Amniotic epithelial cell (primary cell): ENCODE measurements at regions not wholly inside any gene's neighbourhood (a gene's known extent, or its start where the extent isn't known, plus 50 kb on each side); places are given as distances from the start of the nearest gene placed in this dataset.

Experiments
- DNase-seq: peaks from one replicate; pipeline ENCODE4 v3.0.0-alpha.2; 2010; ENCODE audit warnings: low read depth

- DNase-seq: no peak
These were observed 148.1 kb upstream of the HMHB1 start for GRCh38 chr5:143663872-143664271.

- DNase-seq: no peak
These were observed 149.9 kb upstream of the HMHB1 start for GRCh38 chr5:143662020-143662419.

DNA sequence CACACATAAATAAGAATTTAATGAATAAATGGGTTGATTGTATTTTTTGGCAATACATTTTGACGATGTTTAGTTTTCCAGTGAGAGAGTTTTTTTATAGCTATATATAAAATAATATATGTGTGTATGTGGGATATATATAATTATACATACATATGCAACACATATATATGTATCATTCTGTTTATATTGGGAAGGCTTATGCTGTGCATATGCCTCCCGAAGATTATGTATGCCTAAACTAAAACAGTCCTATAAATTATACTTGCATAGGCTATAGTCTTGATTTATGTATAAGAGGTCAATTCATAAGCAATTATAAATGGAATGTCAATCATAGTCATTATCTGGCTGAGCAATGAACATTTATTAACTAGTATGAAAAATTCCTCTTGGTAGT, 151.3 kb upstream of the HMHB1 start:
- DNase-seq: no peak

GRCh38 chr5:143659599-143660238, 152.2 kb upstream of the HMHB1 start:
- no peak for DNase-seq

DNA sequence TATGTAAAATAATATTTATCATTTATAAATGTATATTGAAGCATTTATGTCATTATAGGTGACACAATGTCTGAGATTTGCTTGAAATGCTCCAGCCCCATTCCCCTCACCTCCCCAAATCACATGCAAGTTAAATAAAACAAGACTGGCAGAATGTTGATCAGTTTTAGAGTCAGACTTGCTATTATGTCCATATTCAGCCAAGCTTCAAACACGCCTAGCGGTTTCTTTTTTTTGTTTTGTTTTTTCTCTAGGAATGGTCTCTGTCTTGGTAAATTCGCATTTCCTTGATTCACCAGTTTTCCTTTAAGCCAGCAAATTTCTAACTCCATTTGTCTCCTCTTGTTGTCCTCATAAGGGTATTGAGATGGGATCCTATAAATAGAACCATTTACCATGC, 153.0 kb upstream of the HMHB1 start:
- DNase-seq: no peak

DNA sequence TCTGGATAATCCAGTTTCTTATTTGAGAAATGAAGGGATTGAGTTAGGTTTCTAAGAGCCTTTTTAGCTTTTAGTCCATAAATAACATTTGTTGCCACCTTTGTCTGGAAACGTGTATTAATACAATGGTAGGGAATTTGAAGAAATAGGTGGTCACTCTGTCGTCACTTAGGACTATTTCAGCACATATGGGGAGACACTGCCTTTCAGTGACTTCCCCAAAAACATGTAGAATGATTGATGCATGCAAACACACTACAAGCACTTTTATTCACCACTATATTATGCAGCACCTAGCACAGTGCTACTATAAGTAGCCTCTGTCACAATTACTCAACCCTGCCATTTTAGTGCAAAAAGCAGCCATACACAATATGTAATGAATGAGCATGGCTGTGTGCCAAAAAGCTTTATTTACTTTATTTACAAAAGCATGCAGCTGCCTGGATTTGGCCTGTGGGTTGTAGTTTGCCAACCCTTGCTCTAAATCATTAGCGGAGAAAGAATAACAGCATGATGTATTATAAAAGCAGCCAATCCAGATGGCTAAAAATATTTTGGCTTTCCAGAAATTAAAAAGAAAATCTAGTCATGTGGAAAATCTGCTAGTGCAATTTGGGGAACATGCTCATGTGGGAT, 154.2 kb upstream of the HMHB1 start:
- DNase-seq: peak; percentile 51

DNA sequence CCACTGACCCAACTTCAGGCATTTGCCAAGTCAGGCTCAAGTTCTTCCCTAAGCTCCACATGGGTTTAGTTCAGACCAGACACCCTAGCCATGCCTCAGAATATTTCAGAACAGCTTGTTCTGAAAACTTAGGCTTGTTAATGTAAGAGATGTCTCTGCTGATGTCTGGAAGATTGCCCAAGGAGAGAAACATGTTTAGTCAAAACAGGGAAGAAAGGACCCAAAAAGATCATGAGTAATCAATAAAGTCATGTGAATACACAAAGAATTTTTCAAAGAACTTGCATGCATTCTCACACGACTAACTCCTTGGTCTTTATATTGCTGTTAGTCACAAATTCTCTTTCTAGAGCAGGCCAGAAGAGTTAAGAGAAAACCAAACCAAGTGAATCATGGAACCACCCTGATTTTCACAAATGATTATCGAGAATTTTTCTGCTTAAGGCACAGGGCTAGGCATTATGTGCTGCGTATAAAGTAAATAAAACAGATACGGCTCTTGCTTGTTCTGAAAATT, 158.1 kb upstream of the HMHB1 start:
- peak; percentile 30 for DNase-seq

GRCh38 chr5:143653256-143653655, 158.7 kb upstream of the HMHB1 start:
- DNase-seq: no peak

DNA sequence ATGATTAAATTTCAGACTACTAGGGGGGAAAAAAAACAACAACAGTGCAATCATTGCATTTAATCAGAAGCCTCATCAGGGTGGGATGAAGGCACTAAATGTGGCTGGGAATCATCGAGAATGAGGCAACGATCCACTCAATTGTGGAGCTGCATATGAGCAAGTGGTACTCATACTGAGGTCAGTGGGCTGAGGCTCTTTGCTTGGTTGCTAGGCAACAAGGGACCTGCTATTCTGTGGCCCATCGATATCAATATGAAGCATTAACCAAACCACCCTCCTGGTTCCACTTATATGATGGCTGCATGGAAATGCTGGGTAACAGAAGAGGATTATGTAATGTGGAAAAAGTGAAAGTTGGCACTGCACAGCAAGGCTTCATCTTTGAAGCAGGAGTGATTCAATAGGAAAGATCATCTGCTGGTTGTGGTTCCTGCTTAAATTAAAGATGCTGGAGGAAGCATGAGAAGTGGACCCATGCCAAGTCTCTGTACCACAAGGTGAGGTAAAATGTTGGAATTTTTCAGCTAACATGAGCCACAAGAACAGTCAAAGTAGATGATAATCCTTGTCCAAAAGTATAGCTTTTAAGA, 159.8 kb upstream of the HMHB1 start:
- no peak for DNase-seq

GRCh38 chr5:143649937-143650621, 161.9 kb upstream of the HMHB1 start:
- DNase-seq: no peak

DNA sequence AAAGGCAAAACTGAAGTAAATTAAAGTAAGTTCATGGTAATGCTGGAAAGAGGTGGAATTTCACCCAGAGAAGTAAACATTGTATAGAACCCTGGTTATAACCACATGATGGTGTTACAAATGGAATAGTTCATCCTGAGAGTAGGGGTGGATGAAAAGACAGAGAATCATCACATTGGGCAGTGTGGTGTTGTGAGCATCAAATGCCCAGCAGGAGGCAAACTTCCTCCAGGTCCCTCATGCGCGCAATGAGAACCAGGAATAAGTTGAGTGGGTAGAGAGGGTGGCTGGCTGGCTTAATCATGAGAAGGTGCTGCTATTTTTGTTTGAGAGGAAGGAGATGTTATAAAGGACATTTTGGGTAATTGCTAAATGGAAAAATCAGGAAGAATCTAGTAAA, 163.3 kb upstream of the HMHB1 start:
- no peak for DNase-seq

DNA sequence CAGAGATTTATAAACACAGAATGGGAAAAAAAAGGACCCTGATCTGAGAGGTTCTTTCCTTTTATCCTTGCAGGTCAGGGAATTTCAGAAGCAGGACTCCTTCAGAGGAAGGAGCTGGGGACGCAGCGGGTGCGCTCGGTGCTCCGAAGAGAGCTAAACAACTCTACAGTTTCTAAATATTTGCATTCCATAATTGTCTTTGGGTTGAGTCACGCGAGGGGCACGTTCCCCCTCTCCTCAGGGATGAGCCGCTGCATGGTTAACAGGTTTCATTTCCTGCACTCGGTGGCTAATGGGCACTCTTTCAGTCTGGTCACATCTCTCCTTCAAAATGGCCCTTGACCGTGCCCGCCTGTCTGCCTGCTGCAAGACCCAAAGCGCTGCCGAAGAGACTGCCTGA, 165.0 kb upstream of the HMHB1 start:
- no peak for DNase-seq

DNA sequence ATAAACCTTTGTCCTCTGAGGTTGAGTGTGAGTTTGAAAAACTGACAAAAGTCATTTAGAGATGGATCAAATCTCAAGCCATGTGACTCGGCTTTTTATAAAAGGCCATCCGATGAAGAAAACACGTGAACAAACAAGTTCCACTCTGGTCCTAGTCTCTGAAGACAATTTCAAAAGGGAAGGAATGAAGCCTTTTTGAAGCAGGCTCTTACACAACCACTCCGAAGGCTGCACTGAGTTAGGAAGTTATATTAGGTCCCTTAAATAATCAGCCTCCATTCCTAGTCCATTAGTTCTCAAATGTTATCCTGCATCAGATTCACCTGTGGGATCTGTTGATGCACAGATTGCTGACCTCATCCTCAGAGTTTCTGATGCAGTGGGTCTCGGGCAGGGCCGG, 166.6 kb upstream of the HMHB1 start:
- DNase-seq: no peak

DNA sequence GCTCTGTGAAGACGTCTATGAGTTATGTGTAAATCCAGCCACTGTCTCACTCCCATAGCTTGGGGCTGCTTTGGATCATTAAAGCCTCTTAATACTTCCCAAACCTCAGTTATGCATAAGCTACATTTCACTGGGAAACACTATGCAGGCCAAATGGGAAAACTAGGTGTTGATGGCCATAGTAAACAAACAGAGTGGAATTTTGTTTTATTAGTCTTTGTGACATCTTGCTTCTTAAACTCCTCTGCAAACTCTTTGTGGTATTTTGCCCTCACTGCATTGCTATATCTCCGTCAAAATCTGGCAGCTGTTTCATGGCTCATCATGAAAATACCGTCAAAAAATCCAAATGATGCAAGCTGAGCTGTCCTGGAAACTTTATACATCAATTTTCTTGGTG, 167.2 kb upstream of the HMHB1 start:
- DNase-seq: peak; percentile 35

- DNase-seq: no peak
These were observed 169.2 kb upstream of the HMHB1 start for GRCh38 chr5:143642791-143643190.

DNA sequence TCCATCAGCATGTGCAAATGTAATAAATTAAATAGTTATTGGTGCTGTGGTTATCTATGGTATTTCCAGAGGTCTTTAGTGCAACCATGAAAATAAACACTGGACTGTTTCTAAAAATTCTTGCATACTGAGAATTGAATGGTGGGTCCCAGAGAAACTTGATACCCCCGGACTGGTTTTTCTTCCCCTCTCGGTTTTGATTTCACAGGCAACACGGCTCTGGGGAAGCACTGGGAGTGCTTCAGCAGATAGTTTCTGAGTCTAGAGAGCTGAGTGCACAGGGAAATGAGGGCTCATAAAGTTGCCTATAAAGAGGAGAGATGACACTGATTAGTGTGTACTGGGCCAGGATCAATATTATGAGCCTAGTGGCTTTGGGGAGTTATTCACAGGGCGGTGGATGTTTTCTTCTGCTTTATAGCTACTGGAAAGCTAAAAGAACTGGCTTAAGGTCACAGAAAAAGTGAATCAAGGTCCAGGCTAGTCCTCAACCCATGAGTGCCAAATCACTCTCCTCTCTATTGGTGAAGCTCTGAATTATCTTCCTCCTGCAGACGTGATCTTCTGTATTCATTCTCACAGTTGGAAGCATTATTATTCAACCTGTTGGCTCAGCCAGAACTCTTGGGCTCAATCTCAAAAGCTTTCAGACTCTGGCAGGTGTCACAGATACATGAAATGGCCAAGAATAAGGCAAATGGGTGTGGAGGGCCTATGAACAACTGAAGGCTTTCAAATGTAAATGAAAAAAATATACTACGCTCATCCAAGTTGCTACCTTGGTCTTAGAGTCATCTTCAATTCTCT, 170.2 kb upstream of the HMHB1 start:
- DNase-seq: no peak

- DNase-seq: no peak
These were observed 173.3 kb upstream of the HMHB1 start for GRCh38 chr5:143638654-143639053.

GRCh38 chr5:143636931-143637528, 174.9 kb upstream of the HMHB1 start:
- peak; percentile 54 for DNase-seq

- DNase-seq: no peak
These were observed 176.1 kb upstream of the HMHB1 start for GRCh38 chr5:143635888-143636287.

DNA sequence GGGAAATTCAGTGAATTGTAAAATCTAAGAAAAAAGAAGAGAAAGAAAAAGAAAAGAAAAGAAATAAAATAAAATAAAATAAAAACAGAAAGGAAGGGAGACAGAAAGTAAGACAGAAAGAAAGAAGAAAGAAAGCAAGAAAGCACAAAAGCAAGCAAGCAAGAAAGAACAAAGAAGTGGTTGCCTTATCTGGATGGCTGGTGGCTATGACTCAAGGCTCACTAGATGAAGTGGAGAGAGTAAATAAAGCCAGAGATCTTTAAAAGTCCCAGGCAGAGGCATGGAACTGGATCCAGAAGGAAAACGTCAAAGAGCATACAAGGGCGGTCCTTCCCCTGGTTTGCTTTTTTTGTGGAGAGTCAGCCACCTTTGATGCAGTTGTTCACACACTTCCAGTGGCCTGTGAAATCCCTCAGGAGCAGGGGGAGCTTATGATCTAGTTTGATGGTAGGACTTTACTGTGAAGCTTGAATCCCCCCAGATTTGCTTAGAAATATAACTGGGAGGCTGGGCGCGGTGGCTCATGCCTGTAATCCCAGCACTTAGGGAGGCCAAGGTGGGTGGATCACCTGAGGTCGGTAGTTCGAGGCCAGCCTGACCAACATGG, 176.7 kb upstream of the HMHB1 start:
- peak; percentile 70 for DNase-seq

- DNase-seq: no peak
These were observed 177.3 kb upstream of the HMHB1 start for GRCh38 chr5:143634689-143635088.
